A549 (cell line): ENCODE measurements at regions not wholly inside any gene's neighbourhood (a gene's known extent, or its start where the extent isn't known, plus 50 kb on each side); places are given as distances from the start of the nearest gene placed in this dataset.

Experiments
- CEBPB ChIP-seq, 2 experiments: fragments of >200 bp in 1 of 2; sonication (Bioruptor Twin) in 1 of 2; formaldehyde crosslinking in 1 of 2; IDR thresholded peaks; 2 replicates each; pipeline ENCODE4 v1.6.1; 2012 to 2016
- CTCF ChIP-seq: fragments of >200 bp; sonication (Bioruptor Twin); formaldehyde crosslinking; IDR thresholded peaks from 3 replicates; pipeline ENCODE4 v1.5.1; 2016
- JUNB ChIP-seq: fragments of >200 bp; sonication (Bioruptor Twin); formaldehyde crosslinking; IDR thresholded peaks from 2 replicates; pipeline ENCODE4 v1.6.1; 2016
- POLR2A ChIP-seq: IDR thresholded peaks from 2 replicates; pipeline ENCODE4 v1.6.1; 2012; ENCODE audit warnings: mild to moderate bottlenecking, low read length

GRCh38 chr17:69943058-69943457, 132.0 kb upstream of the KCNJ16 start:
- TF ChIP-seq CEBPB (IDR thresholded peaks at IDR 0.05) (no peak), CTCF (no peak), JUNB (no peak), POLR2A (no peak)
